ENCODE measurements at regions not wholly inside any gene's neighbourhood (a gene's known extent, or its start where the extent isn't known, plus 50 kb on each side); places are given as distances from the start of the nearest gene placed in this dataset.

DNA sequence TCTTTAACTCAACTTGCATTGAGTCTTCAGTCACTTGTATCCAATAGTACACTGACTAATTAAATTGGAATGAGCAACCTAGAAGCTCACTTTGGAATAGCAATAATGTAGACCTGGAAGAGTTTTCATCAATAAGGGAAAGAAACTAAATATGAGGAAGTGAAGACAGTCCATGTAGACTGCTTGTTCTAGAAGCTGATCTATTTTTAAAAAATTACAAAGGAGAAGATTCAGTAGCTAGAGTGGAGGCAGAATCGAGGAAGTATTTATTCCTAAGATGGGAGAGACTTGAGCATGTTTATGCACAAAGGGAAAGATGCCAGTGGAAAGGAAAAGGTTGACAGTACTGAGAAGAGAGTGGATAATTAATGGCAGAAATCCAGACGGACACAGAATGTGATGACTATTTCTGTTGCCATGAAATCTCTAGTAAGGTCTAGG, 156.3 kb upstream of the PDE3A start:
- TF ChIP-seq, protein P1, sequence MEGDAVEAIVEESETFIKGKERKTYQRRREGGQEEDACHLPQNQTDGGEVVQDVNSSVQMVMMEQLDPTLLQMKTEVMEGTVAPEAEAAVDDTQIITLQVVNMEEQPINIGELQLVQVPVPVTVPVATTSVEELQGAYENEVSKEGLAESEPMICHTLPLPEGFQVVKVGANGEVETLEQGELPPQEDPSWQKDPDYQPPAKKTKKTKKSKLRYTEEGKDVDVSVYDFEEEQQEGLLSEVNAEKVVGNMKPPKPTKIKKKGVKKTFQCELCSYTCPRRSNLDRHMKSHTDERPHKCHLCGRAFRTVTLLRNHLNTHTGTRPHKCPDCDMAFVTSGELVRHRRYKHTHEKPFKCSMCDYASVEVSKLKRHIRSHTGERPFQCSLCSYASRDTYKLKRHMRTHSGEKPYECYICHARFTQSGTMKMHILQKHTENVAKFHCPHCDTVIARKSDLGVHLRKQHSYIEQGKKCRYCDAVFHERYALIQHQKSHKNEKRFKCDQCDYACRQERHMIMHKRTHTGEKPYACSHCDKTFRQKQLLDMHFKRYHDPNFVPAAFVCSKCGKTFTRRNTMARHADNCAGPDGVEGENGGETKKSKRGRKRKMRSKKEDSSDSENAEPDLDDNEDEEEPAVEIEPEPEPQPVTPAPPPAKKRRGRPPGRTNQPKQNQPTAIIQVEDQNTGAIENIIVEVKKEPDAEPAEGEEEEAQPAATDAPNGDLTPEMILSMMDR (IDR thresholded peaks at IDR 0.05; ENCODE audit: low read depth, low read length): no peak
- no peak for TF ChIP-seq EZH2phosphoT487 (IDR thresholded peaks at IDR 0.05; ENCODE audit: low read depth)

All from OCI-LY3 (cell line).